AG08396 (cell line): ENCODE measurements at regions not wholly inside any gene's neighbourhood (a gene's known extent, or its start where the extent isn't known, plus 50 kb on each side); places are given as distances from the start of the nearest gene placed in this dataset.

Experiments
- DNase-seq: peaks from one replicate; pipeline ENCODE4 v3.0.0; 2012; ENCODE audit warnings: low spot score, mixed read lengths

DNA sequence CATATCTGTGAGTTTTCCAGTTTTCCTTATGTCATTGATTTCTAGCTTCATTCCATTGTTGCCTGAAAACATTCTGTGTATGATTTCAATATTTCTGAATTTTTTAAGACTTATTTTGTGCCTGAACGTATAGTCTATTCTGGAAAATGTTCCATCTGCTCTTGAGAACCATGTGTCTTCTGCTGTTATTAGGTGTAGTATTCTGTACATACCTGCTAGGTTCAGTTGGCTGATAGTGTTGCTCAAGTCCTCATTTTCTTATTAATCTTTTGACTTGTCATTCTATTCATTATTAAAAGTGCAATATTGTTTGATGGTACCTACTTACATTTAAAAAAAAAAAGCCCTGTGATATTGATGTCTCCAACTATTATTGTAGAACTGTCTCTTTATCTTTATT lies 869.8 kb upstream of the MAN1A1 start:
- no peak for DNase-seq

GRCh38 chr6:120214088-120214499 lies 864.5 kb upstream of the MAN1A1 start:
- no peak for DNase-seq

GRCh38 chr6:120211955-120212792 lies 862.6 kb upstream of the MAN1A1 start:
- no peak for DNase-seq

DNA sequence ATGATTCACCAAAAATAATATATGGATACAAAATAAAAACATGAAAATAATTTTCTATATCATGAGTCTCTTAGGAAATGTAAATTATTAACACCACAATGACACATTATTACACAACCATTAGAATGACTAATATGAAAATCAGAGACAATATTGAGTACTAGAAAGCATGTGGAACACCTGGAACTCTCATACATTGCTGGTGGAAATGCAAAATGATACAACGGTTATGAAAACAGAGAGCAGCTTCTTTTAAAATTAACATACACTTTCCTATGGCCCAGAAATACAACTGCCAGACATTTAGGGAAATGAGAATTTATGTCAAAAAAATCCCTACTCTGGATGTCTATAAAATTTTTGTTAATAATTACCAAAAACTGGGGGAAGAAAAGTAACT lies 853.3 kb upstream of the MAN1A1 start:
- no peak for DNase-seq

GRCh38 chr6:120200853-120201252 lies 851.3 kb upstream of the MAN1A1 start:
- DNase-seq: no peak

- DNase-seq: no peak
These were observed 848.5 kb upstream of the MAN1A1 start for GRCh38 chr6:120198033-120198432.

DNA sequence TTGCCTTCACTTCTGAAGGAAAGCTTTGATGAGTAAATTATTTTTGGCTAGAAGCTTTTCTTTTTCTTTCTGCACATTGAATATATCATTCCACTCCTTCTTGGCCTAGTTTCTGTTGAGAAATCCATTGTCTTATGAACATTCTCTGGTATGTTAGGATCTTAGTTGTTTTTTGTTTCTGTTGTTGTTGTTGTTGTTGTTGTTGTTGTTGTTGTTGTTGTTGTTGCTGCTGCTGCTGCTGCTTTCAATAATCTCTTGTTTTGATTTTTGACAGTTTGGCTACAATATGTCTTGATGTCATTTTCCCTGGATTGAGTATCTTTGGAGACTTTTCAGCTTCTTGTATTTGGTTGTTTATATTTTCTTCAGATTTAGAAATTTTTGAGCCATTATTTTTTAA lies 836.5 kb upstream of the MAN1A1 start:
- DNase-seq: no peak

- no peak for DNase-seq
These were observed 823.7 kb upstream of the MAN1A1 start for GRCh38 chr6:120173250-120173649.

GRCh38 chr6:120164531-120164930 lies 815.0 kb upstream of the MAN1A1 start:
- DNase-seq: no peak

GRCh38 chr6:120157873-120158272 lies 808.3 kb upstream of the MAN1A1 start:
- no peak for DNase-seq

- DNase-seq: no peak
These were observed 797.7 kb upstream of the MAN1A1 start for GRCh38 chr6:120147071-120147871.

DNA sequence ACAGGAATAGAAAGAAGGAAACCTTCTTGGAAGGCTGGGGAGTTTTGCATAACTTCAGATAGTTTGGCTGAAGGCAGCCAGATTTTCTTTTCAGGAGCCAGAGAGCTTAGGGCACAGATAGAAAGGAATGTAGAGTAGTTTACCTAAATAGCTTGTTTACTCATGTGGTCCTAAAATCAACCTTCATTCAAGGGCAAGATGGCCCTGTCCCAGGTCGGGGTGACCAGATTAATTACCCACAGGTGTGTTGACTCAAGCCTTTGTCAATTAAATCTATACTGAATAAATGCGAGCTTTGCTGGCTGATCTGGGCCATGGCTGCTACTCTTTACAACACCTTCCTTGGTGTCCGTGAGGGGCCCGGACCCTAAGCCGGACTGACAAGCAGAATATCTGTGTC lies 792.0 kb upstream of the MAN1A1 start:
- no peak for DNase-seq

DNA sequence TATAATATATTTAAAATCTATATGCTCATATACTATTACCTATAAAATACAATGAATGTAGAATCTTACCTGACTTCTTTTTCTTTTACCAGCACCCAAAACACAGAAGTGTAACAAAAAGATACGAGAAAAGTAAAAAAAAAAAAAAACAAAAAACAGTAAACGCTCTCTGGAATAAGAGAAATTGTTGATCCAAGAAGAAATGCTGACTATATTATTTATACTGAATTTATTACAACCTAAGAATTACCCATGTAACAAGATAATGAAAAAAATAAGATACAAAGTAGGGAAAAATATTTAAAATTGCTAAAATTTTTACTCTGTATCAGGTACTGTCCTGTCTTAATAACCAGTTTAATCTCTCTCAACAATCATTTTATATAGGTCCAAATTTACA lies 787.9 kb upstream of the MAN1A1 start:
- no peak for DNase-seq

GRCh38 chr6:120129228-120129627 lies 779.7 kb upstream of the MAN1A1 start:
- no peak for DNase-seq

GRCh38 chr6:120122401-120122800 lies 772.8 kb upstream of the MAN1A1 start:
- DNase-seq: no peak

GRCh38 chr6:120116343-120116742 lies 766.8 kb upstream of the MAN1A1 start:
- DNase-seq: no peak

- DNase-seq: no peak
These were observed 763.4 kb upstream of the MAN1A1 start for GRCh38 chr6:120112980-120113379.

GRCh38 chr6:120111001-120111400 lies 761.4 kb upstream of the MAN1A1 start:
- no peak for DNase-seq

- DNase-seq: no peak
These were observed 758.7 kb upstream of the MAN1A1 start for GRCh38 chr6:120108061-120108795.

- no peak for DNase-seq
These were observed 754.1 kb upstream of the MAN1A1 start for GRCh38 chr6:120103618-120104017.

- DNase-seq: no peak
These were observed 747.2 kb upstream of the MAN1A1 start for GRCh38 chr6:120096696-120097260.

- no peak for DNase-seq
These were observed 733.6 kb upstream of the MAN1A1 start for GRCh38 chr6:120083186-120083585.
